ENCODE measurements at regions not wholly inside any gene's neighbourhood (a gene's known extent, or its start where the extent isn't known, plus 50 kb on each side); places are given as distances from the start of the nearest gene placed in this dataset.

DNA sequence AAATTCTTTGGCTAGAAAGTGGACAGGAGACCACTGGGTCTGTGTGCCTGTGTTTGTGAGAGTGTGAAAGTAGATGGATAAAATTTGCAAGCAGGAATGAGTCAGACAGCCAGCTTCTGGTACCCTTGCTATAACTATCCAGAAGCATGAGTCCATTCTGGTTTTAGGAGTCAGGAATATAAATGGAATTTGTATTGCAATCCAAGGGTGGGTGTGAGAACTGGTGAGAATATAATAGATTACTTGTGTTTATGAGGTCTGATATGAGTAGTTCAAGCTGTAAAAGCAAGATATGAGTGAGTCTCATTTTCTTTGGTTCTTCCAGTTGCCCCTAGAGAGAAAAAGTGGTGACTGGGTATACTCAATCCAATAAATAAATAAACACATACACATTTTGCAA, 212.7 kb upstream of the TAPT1 start:
- TF ChIP-seq, protein P1, sequence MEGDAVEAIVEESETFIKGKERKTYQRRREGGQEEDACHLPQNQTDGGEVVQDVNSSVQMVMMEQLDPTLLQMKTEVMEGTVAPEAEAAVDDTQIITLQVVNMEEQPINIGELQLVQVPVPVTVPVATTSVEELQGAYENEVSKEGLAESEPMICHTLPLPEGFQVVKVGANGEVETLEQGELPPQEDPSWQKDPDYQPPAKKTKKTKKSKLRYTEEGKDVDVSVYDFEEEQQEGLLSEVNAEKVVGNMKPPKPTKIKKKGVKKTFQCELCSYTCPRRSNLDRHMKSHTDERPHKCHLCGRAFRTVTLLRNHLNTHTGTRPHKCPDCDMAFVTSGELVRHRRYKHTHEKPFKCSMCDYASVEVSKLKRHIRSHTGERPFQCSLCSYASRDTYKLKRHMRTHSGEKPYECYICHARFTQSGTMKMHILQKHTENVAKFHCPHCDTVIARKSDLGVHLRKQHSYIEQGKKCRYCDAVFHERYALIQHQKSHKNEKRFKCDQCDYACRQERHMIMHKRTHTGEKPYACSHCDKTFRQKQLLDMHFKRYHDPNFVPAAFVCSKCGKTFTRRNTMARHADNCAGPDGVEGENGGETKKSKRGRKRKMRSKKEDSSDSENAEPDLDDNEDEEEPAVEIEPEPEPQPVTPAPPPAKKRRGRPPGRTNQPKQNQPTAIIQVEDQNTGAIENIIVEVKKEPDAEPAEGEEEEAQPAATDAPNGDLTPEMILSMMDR (conservative IDR thresholded peaks at IDR 0.05 in 1 of 2, IDR thresholded peaks at IDR 0.05 in 1 of 2; ENCODE audit: extremely low read depth in 1 of 2, insufficient read depth in 1 of 2, low read depth in 1 of 2, low read length in 2 of 2): no peak
- no peak for TF ChIP-seq EZH2 (IDR thresholded peaks at IDR 0.05; ENCODE audit: borderline replicate concordance, low read length)
